DMS79 (cell line): ENCODE measurements at regions not wholly inside any gene's neighbourhood (a gene's known extent, or its start where the extent isn't known, plus 50 kb on each side); places are given as distances from the start of the nearest gene placed in this dataset.
"Not testable (repeated sequence)": the region's sequence is repeated elsewhere in the genome, so short reads cannot be mapped to it uniquely, and the experiment has no call there.

ENCODE experiments used
- DNase-seq: peaks from one replicate; lab custom pipeline; 2025; lab: John Stamatoyannopoulos, UW

- DNase-seq = no peak
Observed at GRCh38 chr2:217367464-217367863, 507.6 kb upstream of the TNP1 start.

GRCh38 chr2:217366966-217367365 is 507.1 kb upstream of the TNP1 start:
- no peak for DNase-seq

GRCh38 chr2:217366266-217366895 is 506.5 kb upstream of the TNP1 start:
- DNase-seq = no peak

- no peak for DNase-seq
Observed at GRCh38 chr2:217365656-217366055, 505.8 kb upstream of the TNP1 start.

- DNase-seq = no peak
Observed at GRCh38 chr2:217364224-217364623, 504.4 kb upstream of the TNP1 start.

GRCh38 chr2:217363470-217363869 is 503.6 kb upstream of the TNP1 start:
- no peak for DNase-seq

GRCh38 chr2:217362710-217363109 is 502.8 kb upstream of the TNP1 start:
- DNase-seq = no peak

- no peak for DNase-seq
Observed at GRCh38 chr2:217362286-217362685, 502.4 kb upstream of the TNP1 start.

GRCh38 chr2:217361483-217361880 is 501.6 kb upstream of the TNP1 start:
- no peak for DNase-seq

- DNase-seq = peak; percentile 13
Observed at GRCh38 chr2:217360781-217361482, 501.1 kb upstream of the TNP1 start.

GRCh38 chr2:217360111-217360510 is 500.2 kb upstream of the TNP1 start:
- DNase-seq = no peak

GRCh38 chr2:217357886-217358620 is 498.2 kb upstream of the TNP1 start:
- no peak for DNase-seq

- DNase-seq = no peak
Observed at GRCh38 chr2:217356781-217357180, 496.9 kb upstream of the TNP1 start.

GRCh38 chr2:217356142-217356541 is 496.3 kb upstream of the TNP1 start:
- DNase-seq = no peak

GRCh38 chr2:217353591-217353990 is 493.7 kb upstream of the TNP1 start:
- DNase-seq = no peak

- no peak for DNase-seq
Observed at GRCh38 chr2:217351378-217351777, 491.5 kb upstream of the TNP1 start.

GRCh38 chr2:217349251-217349650 is 489.4 kb upstream of the TNP1 start:
- no peak for DNase-seq

GRCh38 chr2:217347630-217348029 is 487.8 kb upstream of the TNP1 start:
- DNase-seq = not testable (repeated sequence)

- not testable (repeated sequence) for DNase-seq
Observed at GRCh38 chr2:217346043-217346442, 486.2 kb upstream of the TNP1 start.

GRCh38 chr2:217340899-217341298 is 481.0 kb upstream of the TNP1 start:
- DNase-seq = no peak

GRCh38 chr2:217340176-217340575 is 480.3 kb upstream of the TNP1 start:
- DNase-seq = no peak

- DNase-seq = no peak
Observed at GRCh38 chr2:217339753-217340152, 479.9 kb upstream of the TNP1 start.

- no peak for DNase-seq
Observed at GRCh38 chr2:217338306-217338916, 478.5 kb upstream of the TNP1 start.
